Ectodermal cell (in vitro differentiated cells): ENCODE measurements at regions not wholly inside any gene's neighbourhood (a gene's known extent, or its start where the extent isn't known, plus 50 kb on each side); places are given as distances from the start of the nearest gene placed in this dataset.

Source experiments
- H3K27ac ChIP-seq: 2 replicates; pipeline ENCODE4 v1.7.0; 2013; ENCODE audit warnings: mild to moderate bottlenecking, low read depth, low read length; ENCODE audit not compliant: insufficient read depth, poor library complexity, severe bottlenecking
- H3K27me3 ChIP-seq: 2 replicates; pipeline ENCODE4 v1.7.0; 2013; ENCODE audit warnings: mild to moderate bottlenecking, low read length; ENCODE audit not compliant: insufficient read depth, control insufficient read depth, poor library complexity, severe bottlenecking
- H3K36me3 ChIP-seq: one replicate; pipeline ENCODE4 v1.7.0; 2013; ENCODE audit warnings: low read length; ENCODE audit not compliant: control insufficient read depth, insufficient read depth
- H3K4me1 ChIP-seq: one replicate; pipeline ENCODE4 v1.7.0; 2013; ENCODE audit warnings: low read length; ENCODE audit not compliant: control insufficient read depth, insufficient read depth
- H3K4me3 ChIP-seq: 2 replicates; pipeline ENCODE4 v1.7.0; 2013; ENCODE audit warnings: low read depth, low read length, control low read depth; ENCODE audit not compliant: insufficient read depth
- H3K9me3 ChIP-seq: 2 replicates; pipeline ENCODE4 v1.7.0; 2013; ENCODE audit warnings: mild to moderate bottlenecking, low read length, moderate library complexity; ENCODE audit not compliant: control insufficient read depth
- WGBS, 2 experiments: methylation state at CpG; one replicate each; pipeline ENCODE4 v1.1.7; 2013; ENCODE audit warnings: missing lambda C conversion rate in 2 of 2; 5-methylcytosine and 5-hydroxymethylcytosine counted together

DNA sequence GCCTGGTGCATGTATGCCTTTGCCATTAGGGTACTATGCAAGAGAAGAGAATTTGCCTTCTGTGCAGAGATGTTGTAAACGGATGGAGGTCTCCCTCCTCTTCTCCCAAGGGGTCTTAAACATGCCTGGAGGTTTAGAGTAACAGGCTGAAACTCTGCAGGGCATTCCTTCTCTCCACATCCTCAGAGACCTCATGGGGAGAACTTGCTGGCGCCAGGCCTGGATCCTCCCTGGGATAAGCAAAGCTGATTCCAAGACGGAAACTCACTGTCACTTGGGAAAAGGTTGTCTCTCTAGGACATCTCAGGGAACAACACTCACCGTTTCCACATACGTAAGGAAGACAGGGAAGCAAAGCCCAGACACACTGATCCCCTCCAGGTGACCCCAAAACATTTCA, 76.9 kb upstream of the GPM6B start:
- no peaks in the 10 kb centered on the region for H3K27me3 ChIP-seq
- 49 to 56% methylated on average over 4 to 5 of the region's 5 CpGs for WGBS, 2 experiments

DNA sequence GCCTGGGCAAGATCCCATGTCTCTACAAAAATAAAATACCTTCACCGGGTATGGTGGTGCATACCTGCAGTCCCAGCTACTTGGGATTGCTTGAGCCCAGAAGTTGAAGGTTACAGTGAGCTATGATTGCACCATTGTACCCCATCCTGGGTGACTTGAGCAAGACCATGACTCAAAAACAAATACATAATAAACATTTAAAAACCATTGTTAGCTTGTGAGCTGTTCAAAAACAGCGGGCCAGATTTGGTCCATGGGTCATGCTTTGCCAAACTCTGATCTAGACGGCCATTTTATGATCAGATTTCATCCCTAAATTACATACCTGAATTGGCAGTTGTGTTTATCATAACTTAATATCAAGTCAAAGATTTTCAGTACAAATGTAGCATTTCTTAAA, 76.0 kb upstream of the GPM6B start:
- Histone ChIP-seq H3K9me3 (no peaks in the 10 kb centered on the region), H3K36me3 (no peaks in the 10 kb centered on the region), H3K27me3 (no peaks in the 10 kb centered on the region), H3K27ac (no peak overlapping the region), H3K4me1 (peaks cover 3% of the 10 kb centered on the region), H3K4me3 (no peak overlapping the region)
- 94 to 95% methylated on average over 3 of the region's 3 CpGs for WGBS, 2 experiments

More for the DNA sequence above, 76.9 kb upstream of the GPM6B start:
- Histone ChIP-seq H3K36me3 (no peaks in the 10 kb centered on the region), H3K9me3 (no peaks in the 10 kb centered on the region), H3K4me1 (peaks cover 3% of the 10 kb centered on the region), H3K4me3 (no peak overlapping the region), H3K27ac (no peak overlapping the region)

DNA sequence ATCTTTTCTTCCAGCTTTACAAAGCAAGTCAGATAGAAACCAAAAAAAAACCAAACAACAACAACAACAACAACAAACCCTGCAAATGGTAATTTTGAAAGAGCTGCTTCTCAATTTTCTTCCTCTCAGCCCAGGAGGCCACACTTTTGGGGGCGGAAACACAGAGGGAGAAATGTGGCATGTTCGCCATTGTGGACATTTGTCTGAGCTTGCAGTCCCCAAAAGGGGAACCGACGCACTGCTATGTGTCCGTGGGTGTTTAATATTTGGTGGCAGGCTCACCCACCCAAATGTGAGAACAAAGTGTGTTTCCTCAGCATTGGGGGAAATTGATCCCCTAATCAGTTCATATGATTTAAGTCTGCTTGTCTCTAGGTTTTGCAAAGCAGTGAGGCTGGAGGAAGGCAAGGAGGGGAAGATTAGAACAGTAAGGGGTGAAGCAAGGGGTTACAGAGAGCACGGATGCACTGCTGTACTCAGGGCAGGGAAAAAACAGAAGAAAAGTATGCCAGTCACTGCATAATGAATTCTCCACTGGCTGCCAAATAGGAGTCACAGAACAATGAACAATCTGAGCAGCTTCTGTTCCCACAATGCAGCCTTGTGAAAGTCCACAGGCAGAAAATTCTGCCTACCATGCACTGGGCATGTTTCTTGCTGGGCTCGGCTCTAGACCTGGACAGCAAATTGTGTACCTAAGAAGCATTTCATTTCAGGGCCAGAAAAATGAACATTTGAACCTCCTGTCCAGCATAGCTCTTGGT, 74.7 kb upstream of the GPM6B start:
- no peaks in the 10 kb centered on the region for H3K27me3 ChIP-seq
- WGBS, 2 experiments = 85 to 86% methylated on average over 7 of the region's 7 CpGs
- no peak overlapping the region for H3K27ac ChIP-seq
- H3K4me3 ChIP-seq = no peak overlapping the region
- peaks cover 3% of the 10 kb centered on the region for H3K4me1 ChIP-seq
- no peaks in the 10 kb centered on the region for H3K9me3 ChIP-seq
- no peaks in the 10 kb centered on the region for H3K36me3 ChIP-seq

DNA sequence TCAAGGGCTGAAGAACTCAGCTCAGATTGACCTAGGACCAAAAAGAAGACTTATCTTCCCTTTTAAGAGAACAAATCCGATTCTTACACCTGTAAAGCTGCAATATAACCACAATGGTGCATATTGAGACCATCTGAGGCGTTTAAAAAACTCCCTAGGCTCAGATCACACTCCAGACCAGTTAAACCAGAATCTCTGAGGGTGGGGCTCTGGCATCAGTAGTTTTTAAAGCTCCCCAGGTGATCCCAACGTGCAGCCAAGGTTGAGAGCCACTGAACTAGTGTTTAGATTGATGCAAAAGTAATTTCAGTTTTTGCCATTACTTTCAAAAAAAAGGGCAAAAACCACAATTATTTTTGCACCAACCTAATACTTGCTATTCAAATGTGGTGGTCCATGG, 73.9 kb upstream of the GPM6B start:
- Histone ChIP-seq H3K4me1 (peaks cover 3% of the 10 kb centered on the region), H3K27ac (no peak overlapping the region), H3K27me3 (no peaks in the 10 kb centered on the region), H3K9me3 (no peaks in the 10 kb centered on the region), H3K4me3 (no peak overlapping the region), H3K36me3 (no peaks in the 10 kb centered on the region)
- WGBS, 2 experiments = 88 to 94% methylated on average over 3 of the region's 3 CpGs

DNA sequence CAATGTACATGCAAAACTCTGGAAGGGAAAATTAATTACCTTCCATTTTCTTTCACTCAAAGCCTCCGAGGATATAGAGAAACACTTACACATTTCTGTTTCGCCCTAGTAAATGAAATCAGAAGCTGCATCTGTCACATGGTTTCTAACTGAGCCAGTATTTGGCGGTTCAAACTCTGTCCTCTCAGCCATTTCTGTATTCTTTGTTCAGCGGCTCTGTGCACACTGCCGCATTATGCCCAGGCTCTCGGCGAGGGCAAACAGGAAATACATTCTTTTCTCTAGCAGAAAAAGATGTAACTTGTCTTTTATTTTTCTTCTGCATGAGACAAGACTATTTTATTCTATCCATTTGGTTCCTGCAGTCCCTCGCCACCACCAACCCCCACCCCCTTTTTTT, 71.4 kb upstream of the GPM6B start:
- H3K9me3 ChIP-seq = no peaks in the 10 kb centered on the region
- H3K27ac ChIP-seq = no peak overlapping the region
- H3K36me3 ChIP-seq = no peaks in the 10 kb centered on the region
- 94 to 96% methylated on average over 7 of the region's 8 CpGs for WGBS, 2 experiments
- H3K4me3 ChIP-seq = no peak overlapping the region
- no peaks in the 10 kb centered on the region for H3K27me3 ChIP-seq
- peaks cover 3% of the 10 kb centered on the region for H3K4me1 ChIP-seq

DNA sequence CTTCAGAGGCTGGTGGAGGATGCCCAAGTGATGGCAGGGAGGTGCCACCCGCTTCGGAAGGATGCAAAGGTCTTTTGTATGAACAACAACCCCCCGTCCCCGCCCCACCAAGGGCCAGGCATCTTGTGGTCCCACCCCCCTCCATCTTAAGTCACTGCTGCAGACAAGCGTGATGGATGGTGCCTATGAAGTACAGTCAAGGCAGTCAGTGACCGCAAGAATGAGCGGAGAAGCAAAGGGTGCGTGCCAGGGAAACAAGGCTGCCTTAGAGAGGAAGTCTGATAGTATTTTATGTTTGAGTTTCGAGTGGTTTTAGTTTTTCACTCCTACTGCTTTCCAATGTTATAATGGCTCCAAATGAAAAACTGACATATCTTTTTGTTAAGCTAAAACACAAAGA, 68.7 kb upstream of the GPM6B start:
- Histone ChIP-seq H3K36me3 (no peaks in the 10 kb centered on the region), H3K27me3 (no peaks in the 10 kb centered on the region), H3K4me3 (no peak overlapping the region), H3K27ac (no peak overlapping the region), H3K4me1 (no peaks in the 10 kb centered on the region), H3K9me3 (no peaks in the 10 kb centered on the region)
- 87 to 97% methylated on average over 8 to 9 of the region's 9 CpGs for WGBS, 2 experiments

DNA sequence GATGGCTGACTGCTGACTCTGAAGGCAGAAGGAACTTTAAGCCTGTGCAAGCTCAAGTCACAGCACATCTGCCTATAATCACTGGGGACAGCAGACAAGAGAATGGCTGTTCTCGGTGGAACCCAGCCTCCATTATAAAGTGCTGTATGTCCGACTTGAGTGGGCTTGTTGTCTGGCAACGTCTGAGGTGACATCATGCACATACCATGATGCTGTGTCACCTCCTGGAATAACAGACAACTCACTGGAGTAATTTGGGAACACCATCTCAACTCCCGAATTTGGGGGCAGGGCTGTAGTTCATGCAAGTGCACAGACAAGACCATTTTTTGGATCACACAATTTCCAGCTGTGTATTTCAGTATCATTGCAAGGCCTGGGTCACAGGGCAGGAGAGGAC, 59.8 kb upstream of the GPM6B start:
- Histone ChIP-seq H3K27me3 (no peaks in the 10 kb centered on the region), H3K4me1 (no peaks in the 10 kb centered on the region), H3K4me3 (no peak overlapping the region), H3K27ac (no peak overlapping the region), H3K36me3 (no peaks in the 10 kb centered on the region), H3K9me3 (no peaks in the 10 kb centered on the region)
- 91 to 95% methylated on average over 4 of the region's 4 CpGs for WGBS, 2 experiments

DNA sequence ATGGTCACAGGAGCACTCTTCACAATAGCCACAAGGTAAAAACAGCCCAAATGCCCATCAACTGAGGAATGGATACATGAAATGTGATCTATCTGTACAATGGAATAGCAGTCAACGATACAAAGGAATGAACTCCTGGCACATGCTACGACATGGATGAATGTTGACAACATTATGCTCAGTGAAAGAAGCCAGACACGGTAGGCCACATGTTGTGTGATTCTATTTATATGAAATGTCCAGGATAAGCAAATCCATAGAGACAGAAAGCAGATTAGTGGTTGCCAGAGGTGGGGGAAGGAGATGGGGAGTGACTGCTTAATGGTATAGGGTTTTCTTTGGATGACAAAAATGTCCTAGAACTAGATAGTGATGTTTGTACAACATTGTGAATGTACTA, 58.7 kb upstream of the GPM6B start:
- Histone ChIP-seq H3K27me3 (no peaks in the 10 kb centered on the region), H3K9me3 (no peaks in the 10 kb centered on the region), H3K4me1 (no peaks in the 10 kb centered on the region), H3K36me3 (no peaks in the 10 kb centered on the region), H3K4me3 (no peak overlapping the region), H3K27ac (no peak overlapping the region)
- 95 to 97% methylated on average over 3 of the region's 3 CpGs for WGBS, 2 experiments

DNA sequence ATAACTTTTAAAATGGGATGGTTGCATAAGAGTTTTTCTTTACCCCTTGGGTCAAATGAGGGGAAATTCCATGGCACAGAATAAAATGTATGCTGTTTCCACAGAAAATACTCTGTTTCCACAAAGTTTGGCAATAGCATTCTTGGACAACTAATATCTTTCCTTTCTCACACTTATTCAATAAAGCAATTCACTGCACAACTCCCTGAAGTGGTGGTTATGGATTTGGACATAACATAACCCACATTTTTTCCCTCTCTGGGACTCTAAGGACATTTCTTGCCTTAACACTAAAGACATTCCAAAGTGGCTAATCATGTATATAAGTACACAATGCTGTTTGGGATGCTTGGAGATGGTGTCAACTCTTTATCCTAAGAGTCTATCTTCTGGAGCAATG, 51.7 kb upstream of the GPM6B start:
- Histone ChIP-seq H3K4me3 (no peak overlapping the region), H3K27ac (no peak overlapping the region), H3K36me3 (no peaks in the 10 kb centered on the region), H3K27me3 (no peaks in the 10 kb centered on the region), H3K9me3 (no peaks in the 10 kb centered on the region), H3K4me1 (peaks cover 2% of the 10 kb centered on the region)
